HL-60 (cell line): ENCODE measurements at regions not wholly inside any gene's neighbourhood (a gene's known extent, or its start where the extent isn't known, plus 50 kb on each side); places are given as distances from the start of the nearest gene placed in this dataset.

Source experiments
- GABPA ChIP-seq: IDR thresholded peaks from 2 replicates; pipeline ENCODE4 v1.6.1; 2012; ENCODE audit warnings: low read depth
- TF ChIP-seq, protein P1 (sequence below): IDR thresholded peaks from one replicate; pipeline ENCODE4 v1.5.1; 2011; ENCODE audit warnings: low read length, control low read depth, inconsistent platforms; ENCODE audit not compliant: insufficient read depth

DNA sequence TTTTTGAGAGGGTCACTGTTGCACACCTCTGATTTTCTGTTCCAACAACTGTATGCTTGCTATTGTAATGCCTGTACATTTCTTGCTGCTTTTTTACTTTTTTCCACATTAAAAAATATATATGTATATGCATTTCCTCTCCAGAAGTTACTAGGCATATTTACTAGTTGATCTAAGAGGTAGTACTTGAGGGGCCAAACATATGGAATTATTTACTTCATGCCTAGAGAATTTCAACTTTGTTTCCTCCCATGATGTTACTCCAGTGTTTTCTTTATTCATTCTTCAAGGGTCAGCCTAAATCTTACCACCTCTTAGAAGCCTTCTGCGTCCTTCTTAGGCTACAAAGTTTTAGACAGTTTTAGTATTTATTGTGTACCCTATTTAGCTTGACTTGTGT is 122.7 kb downstream of the NMUR2 start:
- TF ChIP-seq, protein P1, sequence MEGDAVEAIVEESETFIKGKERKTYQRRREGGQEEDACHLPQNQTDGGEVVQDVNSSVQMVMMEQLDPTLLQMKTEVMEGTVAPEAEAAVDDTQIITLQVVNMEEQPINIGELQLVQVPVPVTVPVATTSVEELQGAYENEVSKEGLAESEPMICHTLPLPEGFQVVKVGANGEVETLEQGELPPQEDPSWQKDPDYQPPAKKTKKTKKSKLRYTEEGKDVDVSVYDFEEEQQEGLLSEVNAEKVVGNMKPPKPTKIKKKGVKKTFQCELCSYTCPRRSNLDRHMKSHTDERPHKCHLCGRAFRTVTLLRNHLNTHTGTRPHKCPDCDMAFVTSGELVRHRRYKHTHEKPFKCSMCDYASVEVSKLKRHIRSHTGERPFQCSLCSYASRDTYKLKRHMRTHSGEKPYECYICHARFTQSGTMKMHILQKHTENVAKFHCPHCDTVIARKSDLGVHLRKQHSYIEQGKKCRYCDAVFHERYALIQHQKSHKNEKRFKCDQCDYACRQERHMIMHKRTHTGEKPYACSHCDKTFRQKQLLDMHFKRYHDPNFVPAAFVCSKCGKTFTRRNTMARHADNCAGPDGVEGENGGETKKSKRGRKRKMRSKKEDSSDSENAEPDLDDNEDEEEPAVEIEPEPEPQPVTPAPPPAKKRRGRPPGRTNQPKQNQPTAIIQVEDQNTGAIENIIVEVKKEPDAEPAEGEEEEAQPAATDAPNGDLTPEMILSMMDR = no peak
- TF ChIP-seq GABPA = no peak
